ENCODE measurements at regions not wholly inside any gene's neighbourhood (a gene's known extent, or its start where the extent isn't known, plus 50 kb on each side); places are given as distances from the start of the nearest gene placed in this dataset.

GRCh38 chr4:17098996-17099395, 200.6 kb upstream of the LDB2 start:
- Histone ChIP-seq H3K27ac (no peak overlapping the region), H3K27me3 (no peaks in the 10 kb centered on the region), H3K4me1 (peaks cover 0 to 6% of the 10 kb centered on the region in 2 donors), H3K9me3 (no peaks in the 10 kb centered on the region), H3K36me3 (no peaks in the 10 kb centered on the region), H3K4me3 (replicated peaks in 1 of 3) (no peak overlapping the region)
- no peak for DNase-seq
- TF ChIP-seq POLR2A (IDR thresholded peaks at IDR 0.05) (no peak), CTCF (IDR thresholded peaks at IDR 0.05) (no peak)
- 66 to 81% methylated on average over 2 of the region's 2 CpGs for WGBS, 2 donors
- intact Hi-C loops (cut with DNase I), result no loop called here

GRCh38 chr4:17098401-17098800, 200.0 kb upstream of the LDB2 start:
- intact Hi-C loops (cut with DNase I), result no loop called here
- 73 to 76% methylated on average over 4 of the region's 4 CpGs for WGBS, 2 donors
- peaks cover 0 to 6% of the 10 kb centered on the region in 2 donors for H3K4me1 ChIP-seq
- H3K4me3 ChIP-seq (replicated peaks in 1 of 3), result no peak overlapping the region
- no peaks in the 10 kb centered on the region for H3K9me3 ChIP-seq
- no peak overlapping the region for H3K27ac ChIP-seq
- DNase-seq, result no peak
- TF ChIP-seq CTCF (IDR thresholded peaks at IDR 0.05), result no peak
- no peak for TF ChIP-seq POLR2A (IDR thresholded peaks at IDR 0.05)
- no peaks in the 10 kb centered on the region for H3K27me3 ChIP-seq
- H3K36me3 ChIP-seq, result no peaks in the 10 kb centered on the region

- 57 to 65% methylated on average over 1 of the region's 1 CpG for WGBS, 2 donors
- Histone ChIP-seq H3K9me3 (no peaks in the 10 kb centered on the region), H3K27me3 (no peaks in the 10 kb centered on the region), H3K27ac (no peak overlapping the region), H3K36me3 (no peaks in the 10 kb centered on the region), H3K4me1 (peaks cover 0 to 6% of the 10 kb centered on the region in 2 donors), H3K4me3 (replicated peaks in 1 of 3) (no peak overlapping the region)
- DNase-seq, result no peak
- intact Hi-C loops (cut with DNase I), result no loop called here
- TF ChIP-seq POLR2A (IDR thresholded peaks at IDR 0.05) (no peak), CTCF (IDR thresholded peaks at IDR 0.05) (no peak)
Observed at GRCh38 chr4:17097362-17097761, 198.9 kb upstream of the LDB2 start.

GRCh38 chr4:17096692-17097091, 198.2 kb upstream of the LDB2 start:
- H3K27ac ChIP-seq, result no peak overlapping the region
- TF ChIP-seq CTCF (IDR thresholded peaks at IDR 0.05), result no peak
- no peak for TF ChIP-seq POLR2A (IDR thresholded peaks at IDR 0.05)
- H3K27me3 ChIP-seq, result no peaks in the 10 kb centered on the region
- no peak overlapping the region for H3K4me3 ChIP-seq (replicated peaks in 1 of 3)
- 89 to 92% methylated on average over 5 of the region's 5 CpGs for WGBS, 2 donors
- no peaks in the 10 kb centered on the region for H3K36me3 ChIP-seq
- intact Hi-C loops (cut with DNase I), result no loop called here
- H3K9me3 ChIP-seq, result no peaks in the 10 kb centered on the region
- DNase-seq, result no peak
- H3K4me1 ChIP-seq, result peaks cover 0 to 6% of the 10 kb centered on the region in 2 donors

- no peak for TF ChIP-seq CTCF (IDR thresholded peaks at IDR 0.05)
- Histone ChIP-seq H3K27me3 (no peaks in the 10 kb centered on the region), H3K27ac (no peak overlapping the region), H3K4me3 (replicated peaks in 1 of 3) (no peak overlapping the region), H3K4me1 (peaks cover 0 to 6% of the 10 kb centered on the region in 2 donors), H3K36me3 (no peaks in the 10 kb centered on the region), H3K9me3 (no peaks in the 10 kb centered on the region)
- WGBS, 2 donors, result 89 to 98% methylated on average over 2 of the region's 2 CpGs
- DNase-seq, result no peak
- intact Hi-C loops (cut with DNase I), result no loop called here
Observed at GRCh38 chr4:17095771-17096170, 197.3 kb upstream of the LDB2 start.
